Liver (tissue), 7 donors: ENCODE measurements at regions not wholly inside any gene's neighbourhood (a gene's known extent, or its start where the extent isn't known, plus 50 kb on each side); places are given as distances from the start of the nearest gene placed in this dataset.

Experiments used
- DNase-seq: peaks from one replicate; pipeline ENCODE4 v3.0.0-alpha.2; 2017; ENCODE audit warnings: low spot score
- H3K27ac ChIP-seq, 2 donors: one replicate each; pipeline ENCODE4 v1.7.0; 2013; ENCODE audit warnings: inconsistent platforms in 2 of 2, low read length in 2 of 2, control low read depth in 1 of 2, low read depth in 1 of 2, mild to moderate bottlenecking in 1 of 2
- H3K27me3 ChIP-seq, 4 donors: one replicate each; pipeline versions ENCODE4 v1.6.1 to v1.7.0; 2013; ENCODE audit warnings: low read length in 3 of 4, inconsistent platforms in 1 of 4, mild to moderate bottlenecking in 1 of 4, moderate library complexity in 1 of 4; ENCODE audit not compliant: control insufficient read depth in 4 of 4, insufficient read depth in 4 of 4
- H3K36me3 ChIP-seq, 4 donors: one replicate each; pipeline versions ENCODE4 v1.6.1 to v1.7.0; 2013; ENCODE audit warnings: low read length in 3 of 4, mild to moderate bottlenecking in 3 of 4, low read depth in 1 of 4, moderate library complexity in 1 of 4; ENCODE audit not compliant: control insufficient read depth in 4 of 4, insufficient read depth in 3 of 4
- H3K4me1 ChIP-seq, 4 donors: one replicate each; pipeline versions ENCODE4 v1.6.1 to v1.7.0; 2013; ENCODE audit warnings: low read length in 3 of 4, mild to moderate bottlenecking in 3 of 4, moderate library complexity in 1 of 4; ENCODE audit not compliant: control insufficient read depth in 4 of 4, insufficient read depth in 4 of 4
- H3K4me3 ChIP-seq, 3 donors: one replicate each; pipeline versions ENCODE4 v1.6.1 to v1.7.0; 2013; ENCODE audit warnings: low read length in 3 of 3, control low read depth in 1 of 3, low read depth in 1 of 3, mild to moderate bottlenecking in 1 of 3
- H3K9ac ChIP-seq, 2 donors: one replicate each; pipeline ENCODE4 v1.7.0; 2013; ENCODE audit warnings: low read length in 2 of 2, mild to moderate bottlenecking in 2 of 2, moderate library complexity in 2 of 2, control low read depth in 1 of 2, low read depth in 1 of 2
- H3K9me3 ChIP-seq, 4 donors: one replicate each; pipeline versions ENCODE4 v1.6.1 to v1.7.0; 2013; ENCODE audit warnings: low read length in 3 of 4; ENCODE audit not compliant: control insufficient read depth in 4 of 4
- FOXA1 ChIP-seq: IDR thresholded peaks from 2 replicates; pipeline ENCODE4 v1.6.1; 2016; ENCODE audit warnings: antibody characterized with exemption
- FOXA2 ChIP-seq: IDR thresholded peaks from 2 replicates; pipeline ENCODE4 v1.6.1; 2016; ENCODE audit warnings: antibody characterized with exemption
- GABPA ChIP-seq, 2 donors: IDR thresholded peaks in 1 of 2; conservative IDR thresholded peaks in 1 of 2; 2 replicates each; pipeline ENCODE4 v1.6.1; 2016; ENCODE audit warnings: antibody characterized with exemption in 2 of 2, mild to moderate bottlenecking in 1 of 2, moderate library complexity in 1 of 2
- HNF4G ChIP-seq: IDR thresholded peaks from 2 replicates; pipeline ENCODE4 v1.6.1; 2016; ENCODE audit warnings: antibody characterized with exemption
- JUND ChIP-seq, 2 donors: IDR thresholded peaks; 2 replicates each; pipeline ENCODE4 v1.6.1; 2016; ENCODE audit warnings: antibody characterized with exemption in 2 of 2
- NR2F2 ChIP-seq: IDR thresholded peaks from 2 replicates; pipeline ENCODE4 v1.6.1; 2016; ENCODE audit warnings: antibody characterized with exemption
- RAD21 ChIP-seq, 2 donors: IDR thresholded peaks; 2 replicates each; pipeline ENCODE4 v1.6.1; 2016; ENCODE audit warnings: antibody characterized with exemption in 2 of 2, mild to moderate bottlenecking in 2 of 2
- RXRA ChIP-seq, 2 donors: IDR thresholded peaks; 2 replicates each; pipeline ENCODE4 v1.6.1; 2017 to 2018; ENCODE audit warnings: antibody characterized with exemption in 2 of 2, mild to moderate bottlenecking in 1 of 2
- SP1 ChIP-seq: IDR thresholded peaks from 2 replicates; pipeline ENCODE4 v1.6.1; 2018; ENCODE audit warnings: antibody characterized with exemption, mild to moderate bottlenecking
- TAF1 ChIP-seq: conservative IDR thresholded peaks from 2 replicates; pipeline ENCODE4 v1.6.1; 2016; ENCODE audit warnings: antibody characterized with exemption, mild to moderate bottlenecking
- WGBS: extraction: QIAGEN DNeasy Blood & Tissue Kit; methylation state at CpG from one replicate; pipeline ENCODE4 v1.1.7; 2013; 5-methylcytosine and 5-hydroxymethylcytosine counted together
- TF ChIP-seq, protein P1 (sequence below): IDR thresholded peaks from 2 replicates; pipeline ENCODE4 v1.6.1; 2016; ENCODE audit warnings: antibody characterized with exemption
- TF ChIP-seq, protein P2 (sequence below): IDR thresholded peaks from 2 replicates; pipeline ENCODE4 v1.6.1; 2016; ENCODE audit warnings: antibody characterized with exemption
- TF ChIP-seq, protein P3 (sequence below): IDR thresholded peaks from 2 replicates; pipeline ENCODE4 v1.6.1; 2016; ENCODE audit warnings: antibody characterized with exemption
- donor health status: healthy.
- donor health status: healthy.
- donor health status: healthy.
- donor health status: healthy.

DNA sequence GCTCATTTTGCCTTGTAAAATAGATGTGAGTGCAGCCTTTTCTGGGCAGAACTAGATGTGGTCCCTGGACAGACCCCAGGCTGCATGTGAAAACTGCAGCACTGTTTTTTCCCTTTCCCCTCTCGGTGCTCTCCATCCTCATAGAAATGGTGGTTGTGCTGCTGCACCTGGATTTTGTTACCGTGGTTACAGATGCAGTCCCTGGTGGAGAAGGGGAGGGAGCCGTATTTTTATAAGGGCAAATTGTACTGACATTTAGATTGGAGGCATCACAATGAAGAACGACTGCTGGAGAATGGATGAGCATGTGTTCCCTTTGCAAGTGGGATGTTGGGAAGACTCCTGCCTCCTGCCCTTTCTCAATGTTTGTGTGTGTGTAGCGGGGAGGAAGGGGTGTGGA lies 469.9 kb downstream of the CCSER2 start:
- Histone ChIP-seq H3K27ac (no peak overlapping the region), H3K4me1 (no peaks in the 10 kb centered on the region), H3K4me3 (no peak overlapping the region), H3K9ac (no peak overlapping the region), H3K27me3 (peaks cover 0 to 3% (median 0%) of the 10 kb centered on the region in 4 donors), H3K9me3 (no peaks in the 10 kb centered on the region), H3K36me3 (no peaks in the 10 kb centered on the region)
- 74% methylated on average over 5 of the region's 5 CpGs for WGBS
- DNase-seq: no peak
- TF ChIP-seq, protein P1, sequence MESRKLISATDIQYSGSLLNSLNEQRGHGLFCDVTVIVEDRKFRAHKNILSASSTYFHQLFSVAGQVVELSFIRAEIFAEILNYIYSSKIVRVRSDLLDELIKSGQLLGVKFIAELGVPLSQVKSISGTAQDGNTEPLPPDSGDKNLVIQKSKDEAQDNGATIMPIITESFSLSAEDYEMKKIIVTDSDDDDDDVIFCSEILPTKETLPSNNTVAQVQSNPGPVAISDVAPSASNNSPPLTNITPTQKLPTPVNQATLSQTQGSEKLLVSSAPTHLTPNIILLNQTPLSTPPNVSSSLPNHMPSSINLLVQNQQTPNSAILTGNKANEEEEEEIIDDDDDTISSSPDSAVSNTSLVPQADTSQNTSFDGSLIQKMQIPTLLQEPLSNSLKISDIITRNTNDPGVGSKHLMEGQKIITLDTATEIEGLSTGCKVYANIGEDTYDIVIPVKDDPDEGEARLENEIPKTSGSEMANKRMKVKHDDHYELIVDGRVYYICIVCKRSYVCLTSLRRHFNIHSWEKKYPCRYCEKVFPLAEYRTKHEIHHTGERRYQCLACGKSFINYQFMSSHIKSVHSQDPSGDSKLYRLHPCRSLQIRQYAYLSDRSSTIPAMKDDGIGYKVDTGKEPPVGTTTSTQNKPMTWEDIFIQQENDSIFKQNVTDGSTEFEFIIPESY: no peak

DNA sequence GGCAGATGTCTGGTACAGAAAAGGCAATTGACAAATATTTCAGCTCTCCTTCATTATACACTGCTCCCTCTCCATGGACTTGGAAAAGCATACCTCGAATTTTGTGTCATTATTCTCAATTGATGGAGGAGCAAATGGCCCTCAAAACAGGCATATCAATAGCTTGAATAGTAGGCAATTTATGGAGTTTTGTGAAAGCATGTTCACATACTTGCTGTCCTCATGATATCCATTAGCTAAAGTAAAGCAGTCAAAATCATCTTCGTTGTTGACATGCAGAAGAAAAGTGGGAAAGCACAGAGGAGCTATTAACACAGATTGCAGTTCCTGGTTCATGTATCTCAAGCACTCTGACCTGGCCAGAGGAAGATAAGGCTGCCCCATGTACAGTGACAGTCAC lies 472.8 kb downstream of the CCSER2 start:
- TF ChIP-seq SP1 (no peak), FOXA2 (no peak), GABPA (IDR thresholded peaks at IDR 0.05 in 1 of 2, conservative IDR thresholded peaks at IDR 0.05 in 1 of 2) (no peak), NR2F2 (no peak)
- 35% methylated on average over 2 of the region's 2 CpGs for WGBS
- no peak overlapping the region for H3K27ac ChIP-seq
- no peak overlapping the region for H3K9ac ChIP-seq
- no peaks in the 10 kb centered on the region for H3K9me3 ChIP-seq
- peaks cover 0 to 3% (median 0%) of the 10 kb centered on the region in 4 donors for H3K27me3 ChIP-seq
- DNase-seq: no peak
- H3K4me3 ChIP-seq: no peak overlapping the region
- H3K36me3 ChIP-seq: no peaks in the 10 kb centered on the region
- no peaks in the 10 kb centered on the region for H3K4me1 ChIP-seq

DNA sequence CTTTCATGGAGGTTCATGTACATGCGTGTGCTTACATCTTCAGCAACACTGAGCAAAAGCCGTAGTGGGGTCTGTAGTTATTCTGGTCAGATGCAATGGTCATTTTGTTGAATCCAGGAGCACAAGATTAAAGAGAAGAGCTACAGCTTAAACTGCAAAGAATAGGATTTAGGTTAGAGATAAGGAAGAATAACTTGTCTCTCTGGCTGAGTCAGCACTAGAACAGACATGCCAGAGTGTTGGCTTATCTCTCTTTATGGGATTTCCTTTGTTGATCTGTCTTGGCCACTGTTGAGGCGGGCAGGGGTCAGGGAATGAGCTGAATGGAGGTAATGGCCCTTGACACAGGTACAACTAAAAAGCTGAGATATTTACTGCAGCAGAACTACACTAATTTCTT lies 473.5 kb downstream of the CCSER2 start:
- WGBS: 71% methylated on average over 3 of the region's 3 CpGs
- no peak for DNase-seq
- Histone ChIP-seq H3K27me3 (peaks cover 0 to 3% (median 0%) of the 10 kb centered on the region in 4 donors), H3K4me1 (no peaks in the 10 kb centered on the region), H3K9ac (no peak overlapping the region), H3K4me3 (no peak overlapping the region), H3K9me3 (no peaks in the 10 kb centered on the region), H3K27ac (no peak overlapping the region), H3K36me3 (no peaks in the 10 kb centered on the region)
- no peak for TF ChIP-seq RAD21 (IDR thresholded peaks at IDR 0.05)
- TF ChIP-seq FOXA1: no peak
- TF ChIP-seq NR2F2: no peak

DNA sequence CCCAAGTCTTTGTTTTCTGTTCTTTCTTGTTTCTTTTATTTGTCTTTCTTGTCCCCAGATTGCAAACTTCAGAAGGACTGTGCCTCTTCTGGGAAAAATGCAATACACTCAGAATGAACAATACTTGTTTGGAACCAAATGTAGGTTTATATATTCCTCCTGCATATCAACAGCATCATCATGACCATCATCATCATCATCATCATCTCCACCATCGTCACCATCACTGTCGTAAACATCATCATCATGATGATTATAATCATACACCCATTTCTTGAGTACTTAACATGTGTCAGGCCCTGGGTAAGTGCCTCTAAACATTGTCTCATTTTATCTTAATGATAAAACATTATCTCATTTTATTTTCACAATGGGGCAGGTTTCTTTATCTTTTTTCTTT lies 476.8 kb downstream of the CCSER2 start:
- no peak overlapping the region for H3K9ac ChIP-seq
- 69% methylated on average over 2 of the region's 2 CpGs for WGBS
- no peak for DNase-seq
- no peaks in the 10 kb centered on the region for H3K36me3 ChIP-seq
- no peak overlapping the region for H3K4me3 ChIP-seq
- H3K27ac ChIP-seq: no peak overlapping the region
- no peaks in the 10 kb centered on the region for H3K27me3 ChIP-seq
- H3K9me3 ChIP-seq: no peaks in the 10 kb centered on the region
- TF ChIP-seq FOXA1 (no peak), HNF4G (no peak), TAF1 (no peak), FOXA2 (no peak), JUND (IDR thresholded peaks at IDR 0.05) (no peak), RXRA (IDR thresholded peaks at IDR 0.05) (no peak), RAD21 (IDR thresholded peaks at IDR 0.05) (no peak), GABPA (IDR thresholded peaks at IDR 0.05 in 1 of 2, conservative IDR thresholded peaks at IDR 0.05 in 1 of 2) (no peak)
- TF ChIP-seq, protein P2, sequence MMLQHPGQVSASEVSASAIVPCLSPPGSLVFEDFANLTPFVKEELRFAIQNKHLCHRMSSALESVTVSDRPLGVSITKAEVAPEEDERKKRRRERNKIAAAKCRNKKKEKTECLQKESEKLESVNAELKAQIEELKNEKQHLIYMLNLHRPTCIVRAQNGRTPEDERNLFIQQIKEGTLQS: no peak
- TF ChIP-seq, protein P3, sequence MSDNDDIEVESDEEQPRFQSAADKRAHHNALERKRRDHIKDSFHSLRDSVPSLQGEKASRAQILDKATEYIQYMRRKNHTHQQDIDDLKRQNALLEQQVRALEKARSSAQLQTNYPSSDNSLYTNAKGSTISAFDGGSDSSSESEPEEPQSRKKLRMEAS: no peak
- H3K4me1 ChIP-seq: no peaks in the 10 kb centered on the region
